H1 (cell line): ENCODE measurements at regions not wholly inside any gene's neighbourhood (a gene's known extent, or its start where the extent isn't known, plus 50 kb on each side); places are given as distances from the start of the nearest gene placed in this dataset.

Experiments
- CTCF ChIA-PET: fragments of 300-600 bp; sonication (Branson Sonifier 250); formaldehyde crosslinking; loops from one replicate; lab custom pipeline; 2021; ENCODE audit not compliant: partially characterized antibody; lab: Charles Lee
- POLR2A ChIA-PET: fragments of 300-600 bp; sonication (Branson Sonifier 250); formaldehyde crosslinking; loops from one replicate; lab custom pipeline; 2021; ENCODE audit warnings: inconsistent platforms; ENCODE audit not compliant: partially characterized antibody; lab: Charles Lee
- DNase-seq, 2 experiments: peaks; one replicate each; pipeline versions ENCODE4 v3.0.0 to v3.0.0-alpha.2; 2010 to 2022; ENCODE audit warnings: low spot score in 2 of 2, low read depth in 1 of 2, mixed read lengths in 1 of 2
- FAIRE-seq: peaks from 2 replicates; lab custom pipeline; 2011; peaks lifted over from hg19 to GRCh38; lab: Jason Lieb, UNC
- H2AFZ ChIP-seq: 2 replicates; pipeline ENCODE4 v1.8.1; 2012; ENCODE audit warnings: low read length, inconsistent platforms
- H2AK5ac ChIP-seq: 2 replicates; pipeline ENCODE4 v1.6.1; 2013; ENCODE audit warnings: low read depth, low read length
- H2BK120ac ChIP-seq: replicated peaks from 2 replicates; pipeline ENCODE3; 2013; ENCODE audit warnings: low read depth, low read length, inconsistent platforms
- H2BK12ac ChIP-seq: 2 replicates; pipeline ENCODE4 v1.6.1; 2013; ENCODE audit warnings: low read depth, low read length
- H2BK15ac ChIP-seq: 2 replicates; pipeline ENCODE4 v1.6.1; 2013; ENCODE audit warnings: low read length
- H2BK20ac ChIP-seq: 2 replicates; pipeline ENCODE4 v1.6.1; 2013; ENCODE audit warnings: low read length
- H2BK5ac ChIP-seq: 2 replicates; pipeline ENCODE4 v1.6.1; 2013; ENCODE audit warnings: low read depth, low read length
- H3K14ac ChIP-seq: 2 replicates; pipeline ENCODE4 v1.6.1; 2013; ENCODE audit warnings: inconsistent platforms; ENCODE audit not compliant: insufficient read length
- H3K18ac ChIP-seq: 2 replicates; pipeline ENCODE4 v1.6.1; 2013; ENCODE audit warnings: low read length; ENCODE audit errors: extremely low read depth
- H3K23ac ChIP-seq: 2 replicates; pipeline ENCODE4 v1.6.1; 2013; ENCODE audit warnings: inconsistent platforms; ENCODE audit not compliant: insufficient read length
- H3K23me2 ChIP-seq: 2 replicates; pipeline ENCODE4 v1.6.1; 2013; ENCODE audit warnings: low read depth, low read length
- H3K27ac ChIP-seq: 2 replicates; pipeline ENCODE4 v1.6.1; 2011; ENCODE audit warnings: low read depth, low read length, inconsistent platforms
- H3K27me3 ChIP-seq, 4 experiments: replicated peaks in 1 of 4; 1 replicate in 1 of 4; 2 replicates in 3 of 4; pipeline versions ENCODE4 v1.6.1 to v1.8.1; 2011 to 2013; ENCODE audit warnings: low read length in 3 of 4, mild to moderate bottlenecking in 3 of 4, inconsistent platforms in 2 of 4, mixed read lengths in 2 of 4, moderate library complexity in 1 of 4; ENCODE audit not compliant: control insufficient read depth in 3 of 4, insufficient read depth in 3 of 4; ENCODE audit errors: extremely low read depth in 1 of 4
- H3K36me3 ChIP-seq, 4 experiments: 2 replicates each; pipeline versions ENCODE4 v1.6.1 to v1.8.1; 2011 to 2013; ENCODE audit warnings: mild to moderate bottlenecking in 4 of 4, low read length in 3 of 4, moderate library complexity in 2 of 4, control low read depth in 1 of 4, inconsistent platforms in 1 of 4; ENCODE audit not compliant: insufficient read depth in 4 of 4, control insufficient read depth in 2 of 4
- H3K4ac ChIP-seq: replicated peaks from 2 replicates; pipeline ENCODE3; 2013; ENCODE audit warnings: low read length, low read depth, mixed read lengths, inconsistent platforms; ENCODE audit not compliant: insufficient read length
- H3K4me1 ChIP-seq, 4 experiments: replicated peaks in 1 of 4; 1 replicate in 1 of 4; 2 replicates in 3 of 4; pipeline versions ENCODE4 v1.6.1 to v1.8.1; 2011 to 2013; ENCODE audit warnings: low read length in 3 of 4, inconsistent platforms in 2 of 4, mixed read lengths in 1 of 4; ENCODE audit not compliant: insufficient read depth in 4 of 4, control insufficient read depth in 3 of 4
- H3K4me2 ChIP-seq, 2 experiments: 2 replicates each; pipeline versions ENCODE4 v1.6.1 to v1.8.1; 2011 to 2013; ENCODE audit warnings: low read depth in 2 of 2, low read length in 2 of 2, control low read depth in 1 of 2, inconsistent platforms in 1 of 2, mild to moderate bottlenecking in 1 of 2; ENCODE audit not compliant: insufficient read depth in 1 of 2
- H3K4me3 ChIP-seq, 4 experiments: fragments of 200-600, 300-600 bp in 1 of 4; sonication (generic), shearing (Covaris generic), sonication (Bioruptor Twin) in 1 of 4; 2 replicates each; pipeline versions ENCODE4 v1.5.1 to v1.8.1; 2011 to 2016; ENCODE audit warnings: low read length in 4 of 4, low read depth in 3 of 4, control low read depth in 2 of 4, inconsistent platforms in 2 of 4, mild to moderate bottlenecking in 2 of 4, mixed read lengths in 1 of 4, moderate library complexity in 1 of 4; ENCODE audit not compliant: insufficient read depth in 2 of 4; ENCODE audit errors: extremely low read depth in 1 of 4
- H3K56ac ChIP-seq: replicated peaks from 2 replicates; pipeline ENCODE3; 2013; ENCODE audit warnings: low read depth, mild to moderate bottlenecking, mixed read lengths, low read length, inconsistent platforms; ENCODE audit not compliant: insufficient read length
- H3K79me1 ChIP-seq: 2 replicates; pipeline ENCODE4 v1.6.1; 2013; ENCODE audit warnings: low read depth, low read length, control low read depth
- H3K79me2 ChIP-seq, 2 experiments: 2 replicates each; pipeline versions ENCODE4 v1.6.1 to v1.8.1; 2012 to 2013; ENCODE audit warnings: low read length in 2 of 2, mild to moderate bottlenecking in 2 of 2, inconsistent platforms in 1 of 2; ENCODE audit not compliant: insufficient read depth in 2 of 2, control insufficient read depth in 1 of 2
- H3K9ac ChIP-seq, 4 experiments: replicated peaks in 1 of 4; 1 replicate in 1 of 4; 2 replicates in 3 of 4; pipeline versions ENCODE4 v1.6.1 to v1.8.1; 2011 to 2013; ENCODE audit warnings: low read depth in 3 of 4, low read length in 3 of 4, control low read depth in 2 of 4, mild to moderate bottlenecking in 2 of 4, moderate library complexity in 2 of 4, inconsistent platforms in 1 of 4; ENCODE audit errors: extremely low read depth in 1 of 4
- H3K9me3 ChIP-seq, 2 experiments: 2 replicates each; pipeline versions ENCODE4 v1.6.1 to v1.8.1; 2012 to 2013; ENCODE audit warnings: mild to moderate bottlenecking in 2 of 2, moderate library complexity in 2 of 2, control low read depth in 1 of 2, inconsistent platforms in 1 of 2, low read depth in 1 of 2, low read length in 1 of 2, mixed read lengths in 1 of 2; ENCODE audit not compliant: insufficient read depth in 2 of 2
- H4K20me1 ChIP-seq, 2 experiments: replicated peaks in 1 of 2; 2 replicates each; pipeline versions ENCODE3 to v1.8.1; 2011 to 2013; ENCODE audit warnings: inconsistent platforms in 2 of 2, low read length in 2 of 2, mild to moderate bottlenecking in 1 of 2; ENCODE audit not compliant: insufficient read depth in 2 of 2, control insufficient read depth in 1 of 2
- H4K5ac ChIP-seq: 2 replicates; pipeline ENCODE4 v1.6.1; 2013; ENCODE audit warnings: low read length, low read depth, mixed read lengths, inconsistent platforms; ENCODE audit not compliant: insufficient read length
- H4K8ac ChIP-seq: 2 replicates; pipeline ENCODE4 v1.8.0; 2013; ENCODE audit warnings: mild to moderate bottlenecking, moderate library complexity, low read length, inconsistent platforms; ENCODE audit not compliant: insufficient read depth; ENCODE audit errors: extremely low read depth
- H4K91ac ChIP-seq: replicated peaks from 2 replicates; pipeline ENCODE3; 2013; ENCODE audit warnings: low read length, mixed read lengths, inconsistent platforms; ENCODE audit not compliant: insufficient read length
- ASH2L ChIP-seq: fragments of 200-600, 300-600 bp; sonication (generic); IDR thresholded peaks from one replicate; pipeline ENCODE4 v1.7.1; 2017; ENCODE audit warnings: low read length
- BACH1 ChIP-seq: IDR thresholded peaks from 2 replicates; pipeline ENCODE4 v1.6.1; 2012; ENCODE audit warnings: low read length, improper control_type of control experiment
- CHD2 ChIP-seq: IDR thresholded peaks from 2 replicates; pipeline ENCODE4 v1.6.1; 2012; ENCODE audit warnings: low read length, improper control_type of control experiment
- NANOG ChIP-seq: IDR thresholded peaks from 2 replicates; pipeline ENCODE4 v1.6.1; 2011; ENCODE audit warnings: low read length, low read depth, mild to moderate bottlenecking, inconsistent platforms; ENCODE audit not compliant: insufficient read depth, poor library complexity, severe bottlenecking
- PHF8 ChIP-seq: fragments of 200-600 bp; sonication (generic); conservative IDR thresholded peaks from 2 replicates; pipeline ENCODE4 v1.7.1; 2012; ENCODE audit warnings: low read depth, mild to moderate bottlenecking, inconsistent platforms, low read length, moderate library complexity
- SIX5 ChIP-seq: IDR thresholded peaks from 2 replicates; pipeline ENCODE4 v1.6.1; 2011; ENCODE audit warnings: mild to moderate bottlenecking, low read depth, low read length
- SP2 ChIP-seq: IDR thresholded peaks from 2 replicates; pipeline ENCODE4 v1.6.1; 2012; ENCODE audit warnings: mild to moderate bottlenecking, low read length, inconsistent platforms
- TEAD4 ChIP-seq: IDR thresholded peaks from 2 replicates; pipeline ENCODE4 v1.6.1; 2012; ENCODE audit warnings: low read depth, low read length, inconsistent platforms, mixed read lengths
- TF ChIP-seq, protein P1 (sequence below): IDR thresholded peaks from 2 replicates; pipeline ENCODE4 v1.6.1; 2011; ENCODE audit warnings: low read length, improper control_type of control experiment

DNA sequence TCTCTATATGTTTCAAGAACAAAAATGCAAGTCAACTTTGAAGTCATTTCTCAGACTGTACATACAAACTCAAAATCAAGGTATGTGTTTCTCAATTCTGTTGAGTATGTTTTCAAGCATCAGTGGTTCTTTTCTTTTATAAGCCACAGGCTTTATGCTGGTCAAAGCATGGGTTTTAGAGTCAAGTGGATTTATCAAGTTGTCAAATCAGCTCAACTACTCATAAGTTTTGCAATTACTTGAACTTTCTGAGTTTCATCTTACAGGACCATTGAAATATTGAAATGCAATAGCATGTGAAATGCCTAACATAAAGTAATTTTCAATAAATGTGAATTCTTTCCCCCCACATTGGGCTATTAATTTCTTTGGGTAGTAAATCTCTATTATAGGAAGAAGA, 239.9 kb upstream of the DKK2 start:
- Histone ChIP-seq H2BK120ac (no peak overlapping the region), H3K4me1 (no peaks in the 10 kb centered on the region), H3K23me2 (no peaks in the 10 kb centered on the region)
- TF ChIP-seq BACH1: no peak
- TF ChIP-seq, protein P1, sequence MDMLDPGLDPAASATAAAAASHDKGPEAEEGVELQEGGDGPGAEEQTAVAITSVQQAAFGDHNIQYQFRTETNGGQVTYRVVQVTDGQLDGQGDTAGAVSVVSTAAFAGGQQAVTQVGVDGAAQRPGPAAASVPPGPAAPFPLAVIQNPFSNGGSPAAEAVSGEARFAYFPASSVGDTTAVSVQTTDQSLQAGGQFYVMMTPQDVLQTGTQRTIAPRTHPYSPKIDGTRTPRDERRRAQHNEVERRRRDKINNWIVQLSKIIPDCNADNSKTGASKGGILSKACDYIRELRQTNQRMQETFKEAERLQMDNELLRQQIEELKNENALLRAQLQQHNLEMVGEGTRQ: no peak
- no peak for TF ChIP-seq SP2
- no peak for TF ChIP-seq ASH2L
- TF ChIP-seq SIX5: no peak
- TF ChIP-seq TEAD4: no peak
- TF ChIP-seq PHF8: no peak
- no peak for TF ChIP-seq CHD2
- TF ChIP-seq NANOG: no peak

More for the DNA sequence above, 239.9 kb upstream of the DKK2 start:
- Histone ChIP-seq H4K20me1 (no peaks in the 10 kb centered on the region), H3K23ac (no peak overlapping the region), H4K91ac (no peak overlapping the region), H3K4me2 (no peak overlapping the region), H3K56ac (no peak overlapping the region), H2BK15ac (no peak overlapping the region), H3K79me2 (no peaks in the 10 kb centered on the region), H3K9me3 (no peaks in the 10 kb centered on the region), H3K79me1 (no peaks in the 10 kb centered on the region), H3K18ac (no peak overlapping the region), H4K8ac (no peak overlapping the region), H2AK5ac (no peak overlapping the region), H3K27ac (no peak overlapping the region), H4K5ac (no peak overlapping the region), H2BK12ac (no peak overlapping the region), H2AFZ (no peak overlapping the region), H3K27me3 (no peaks in the 10 kb centered on the region), H3K9ac (no peak overlapping the region), H3K36me3 (no peaks in the 10 kb centered on the region), H2BK5ac (no peak overlapping the region), H3K4me3 (no peak overlapping the region), H3K4ac (no peak overlapping the region), H2BK20ac (no peak overlapping the region), H3K14ac (no peak overlapping the region)
- CTCF ChIA-PET: no interaction called here
- POLR2A ChIA-PET: no interaction called here
- FAIRE-seq (no peak), DNase-seq (no peak)
